ENCODE measurements at regions not wholly inside any gene's neighbourhood (a gene's known extent, or its start where the extent isn't known, plus 50 kb on each side); places are given as distances from the start of the nearest gene placed in this dataset.

DNA sequence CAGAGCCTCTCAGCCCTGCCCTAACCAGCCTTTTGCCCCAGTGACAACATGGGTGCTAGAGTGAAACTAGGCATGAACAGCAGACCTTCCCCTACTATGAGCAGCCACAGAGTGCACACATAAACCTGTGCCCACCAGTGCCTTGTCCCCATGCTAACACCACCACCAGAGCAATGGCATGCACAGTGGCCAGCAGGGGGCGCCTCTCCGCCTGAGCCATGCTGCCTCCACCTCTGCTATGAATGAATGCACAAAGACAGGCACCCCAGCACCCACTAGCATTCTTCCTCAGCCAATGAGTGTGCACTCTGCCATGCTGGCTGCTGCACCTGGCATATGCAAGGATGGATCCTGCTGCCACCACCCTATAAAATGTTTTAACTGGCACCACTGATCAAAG lies 286.9 kb upstream of the FGF16 start:
- FAIRE-seq: no peak
- TF ChIP-seq CTCF (IDR thresholded peaks at IDR 0.05; ENCODE audit: insufficient read depth, missing control alignments): no peak
- no peak for DNase-seq (ENCODE audit: insufficient read length, low spot score)

DNA sequence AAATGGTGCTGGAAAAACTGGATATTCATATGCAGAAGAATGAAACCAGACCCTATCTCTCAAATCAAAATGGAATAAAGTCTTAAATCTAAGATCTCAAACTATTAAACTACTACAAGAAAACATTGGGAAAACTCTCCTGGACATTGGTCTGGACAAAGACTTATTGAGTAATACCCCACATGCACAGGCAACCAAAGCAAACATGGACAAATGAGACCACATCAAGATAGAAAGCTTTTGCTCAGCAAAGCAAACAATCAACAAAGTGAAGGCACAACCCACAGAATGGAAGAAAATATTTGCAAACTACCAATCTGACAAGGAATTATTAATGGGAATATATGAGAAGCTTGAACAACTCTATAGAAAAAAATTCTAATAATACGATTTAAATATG lies 284.4 kb upstream of the FGF16 start:
- no peak for DNase-seq (ENCODE audit: insufficient read length, low spot score)
- TF ChIP-seq CTCF (IDR thresholded peaks at IDR 0.05; ENCODE audit: insufficient read depth, missing control alignments): no peak
- FAIRE-seq: no peak

GRCh38 chrX:77167993-77168392 lies 279.2 kb upstream of the FGF16 start:
- no peak for TF ChIP-seq CTCF (IDR thresholded peaks at IDR 0.05; ENCODE audit: insufficient read depth, missing control alignments)
- DNase-seq (ENCODE audit: insufficient read length, low spot score) (no peak), FAIRE-seq (no peak)

DNA sequence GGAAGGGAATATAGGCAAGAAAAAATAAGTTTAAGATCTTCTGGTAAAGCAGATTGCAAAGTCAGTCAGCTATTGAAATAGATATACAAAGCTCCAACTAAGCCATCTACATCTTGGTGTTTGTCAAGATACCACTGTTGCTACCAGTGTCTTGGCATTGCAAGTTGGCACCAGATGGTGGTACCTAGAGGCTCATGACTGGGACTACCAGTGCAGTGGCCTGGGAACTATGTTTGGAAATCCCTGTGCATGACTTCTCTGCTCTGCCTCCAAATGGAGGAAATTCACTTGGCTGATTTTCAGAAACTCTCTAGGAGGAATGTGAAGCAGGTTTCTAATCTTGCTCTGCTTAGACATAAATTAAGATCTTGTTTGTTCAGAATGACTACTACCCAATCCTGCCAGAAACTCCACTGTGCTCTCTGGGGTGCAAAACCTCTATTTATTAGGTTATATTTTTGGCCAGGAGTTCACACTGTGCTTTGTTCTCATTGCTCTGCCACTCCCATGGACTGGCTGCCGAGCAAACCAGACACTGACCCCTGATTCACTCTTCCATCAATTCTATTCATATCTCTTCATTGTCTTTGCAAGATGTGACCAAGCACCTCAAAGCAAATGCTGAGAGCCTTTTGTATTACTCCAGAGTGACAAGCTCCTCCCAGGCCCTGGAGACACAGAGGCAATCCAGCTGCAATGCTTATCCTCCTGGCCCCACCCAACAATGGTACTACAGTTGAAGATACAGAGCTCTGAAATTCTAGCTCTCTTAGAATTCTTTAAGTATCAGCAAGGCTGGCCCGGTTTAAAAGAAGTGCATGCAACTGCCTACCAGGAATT lies 272.3 kb upstream of the FGF16 start:
- no peak for FAIRE-seq
- TF ChIP-seq CTCF (IDR thresholded peaks at IDR 0.05; ENCODE audit: insufficient read depth, missing control alignments): no peak
- DNase-seq (ENCODE audit: insufficient read length, low spot score): no peak

DNA sequence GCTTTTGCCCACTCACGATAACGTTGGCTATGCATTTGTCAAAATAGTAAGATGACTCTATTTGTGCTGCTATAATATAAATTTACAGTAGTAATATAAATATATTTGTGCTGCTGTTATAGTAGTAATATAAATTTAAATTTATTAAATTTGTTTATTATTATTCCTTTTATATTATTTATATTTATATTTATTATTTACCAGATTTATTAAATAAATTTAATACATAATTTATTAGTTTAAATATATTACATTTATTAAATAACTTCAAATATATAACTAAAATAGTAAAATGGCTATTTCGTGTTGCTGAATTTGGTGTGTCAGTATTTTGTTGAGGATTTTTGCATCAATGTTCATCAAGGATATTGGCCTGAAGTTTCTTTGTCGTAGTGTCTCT lies 246.5 kb upstream of the FGF16 start:
- FAIRE-seq: no peak
- DNase-seq (ENCODE audit: insufficient read length, low spot score): no peak
- TF ChIP-seq CTCF (IDR thresholded peaks at IDR 0.05; ENCODE audit: insufficient read depth, missing control alignments): no peak

- DNase-seq (ENCODE audit: insufficient read length, low spot score) (no peak), FAIRE-seq (no peak)
- no peak for TF ChIP-seq CTCF (IDR thresholded peaks at IDR 0.05; ENCODE audit: insufficient read depth, missing control alignments)
Measured at GRCh38 chrX:77223046-77223445, 224.1 kb upstream of the FGF16 start.

- FAIRE-seq (no peak), DNase-seq (ENCODE audit: insufficient read length, low spot score) (no peak)
- TF ChIP-seq CTCF (IDR thresholded peaks at IDR 0.05; ENCODE audit: insufficient read depth, missing control alignments): no peak
Measured at GRCh38 chrX:77264490-77264889, 182.7 kb upstream of the FGF16 start.

All from D721Med (cell line).